Daoy (cell line): ENCODE measurements at regions not wholly inside any gene's neighbourhood (a gene's known extent, or its start where the extent isn't known, plus 50 kb on each side); places are given as distances from the start of the nearest gene placed in this dataset.

Source experiments
- DNase-seq: peaks from one replicate; pipeline ENCODE4 v3.0.0-alpha.2; 2015; ENCODE audit warnings: low read depth

- peak; percentile 74 for DNase-seq
Observed at GRCh38 chr5:34486160-34486848, 169.8 kb upstream of the RAI14 start.

GRCh38 chr5:34486849-34487158, 169.3 kb upstream of the RAI14 start:
- no peak for DNase-seq

DNA sequence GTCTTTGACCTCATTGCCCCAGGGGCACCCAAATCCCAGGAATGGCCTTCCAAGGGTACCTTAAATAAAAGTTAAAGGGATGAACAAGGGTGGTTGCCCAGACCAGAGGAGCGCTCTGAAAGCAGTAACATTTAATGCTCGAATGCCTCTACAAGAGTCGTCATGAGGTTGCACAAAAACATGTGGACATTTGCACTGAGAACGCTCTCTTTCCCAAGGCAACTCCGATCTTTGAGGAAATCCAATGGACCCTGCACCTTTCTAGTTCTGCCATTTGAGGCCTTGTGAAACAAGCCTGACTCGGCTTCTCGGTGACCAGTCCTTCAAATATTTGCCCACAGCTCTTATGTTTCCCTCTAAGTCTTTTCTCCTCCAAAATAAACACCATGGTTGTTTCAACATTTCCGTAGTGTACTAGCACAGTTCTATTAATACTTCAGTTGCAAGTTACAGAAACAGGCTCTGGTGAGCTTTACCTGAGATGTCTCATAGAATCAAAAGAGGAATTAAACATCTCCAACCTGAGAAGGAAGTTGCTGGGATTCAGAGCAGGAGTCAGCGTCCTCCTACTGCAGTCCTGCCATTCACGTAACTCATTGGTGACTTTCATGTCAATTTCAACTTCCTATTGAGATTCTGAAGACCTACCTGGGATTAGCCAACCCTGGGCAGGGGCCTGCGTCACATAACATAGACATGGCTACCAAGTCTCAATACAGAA, 168.8 kb upstream of the RAI14 start:
- peak; percentile 61 for DNase-seq

DNA sequence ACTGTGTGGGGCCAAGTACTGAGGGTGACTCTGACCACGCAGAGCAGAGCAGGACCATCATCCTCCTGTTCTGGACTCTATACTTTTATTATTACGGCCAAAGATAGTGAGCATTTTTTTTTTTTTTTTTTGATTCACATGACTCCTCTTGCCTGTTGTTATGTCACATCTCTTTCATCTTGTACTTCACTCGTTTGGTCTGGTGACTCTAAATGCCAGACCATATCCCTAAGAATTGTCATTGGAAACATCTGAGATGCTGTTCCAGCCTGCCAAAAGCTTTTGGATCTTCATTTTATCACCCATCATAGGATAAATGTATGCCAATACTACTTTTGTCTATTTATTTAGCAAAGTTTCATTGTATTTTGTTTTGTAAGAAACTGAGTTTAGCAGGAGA, 168.2 kb upstream of the RAI14 start:
- no peak for DNase-seq

- DNase-seq: no peak
Observed at GRCh38 chr5:34488984-34489383, 167.1 kb upstream of the RAI14 start.

DNA sequence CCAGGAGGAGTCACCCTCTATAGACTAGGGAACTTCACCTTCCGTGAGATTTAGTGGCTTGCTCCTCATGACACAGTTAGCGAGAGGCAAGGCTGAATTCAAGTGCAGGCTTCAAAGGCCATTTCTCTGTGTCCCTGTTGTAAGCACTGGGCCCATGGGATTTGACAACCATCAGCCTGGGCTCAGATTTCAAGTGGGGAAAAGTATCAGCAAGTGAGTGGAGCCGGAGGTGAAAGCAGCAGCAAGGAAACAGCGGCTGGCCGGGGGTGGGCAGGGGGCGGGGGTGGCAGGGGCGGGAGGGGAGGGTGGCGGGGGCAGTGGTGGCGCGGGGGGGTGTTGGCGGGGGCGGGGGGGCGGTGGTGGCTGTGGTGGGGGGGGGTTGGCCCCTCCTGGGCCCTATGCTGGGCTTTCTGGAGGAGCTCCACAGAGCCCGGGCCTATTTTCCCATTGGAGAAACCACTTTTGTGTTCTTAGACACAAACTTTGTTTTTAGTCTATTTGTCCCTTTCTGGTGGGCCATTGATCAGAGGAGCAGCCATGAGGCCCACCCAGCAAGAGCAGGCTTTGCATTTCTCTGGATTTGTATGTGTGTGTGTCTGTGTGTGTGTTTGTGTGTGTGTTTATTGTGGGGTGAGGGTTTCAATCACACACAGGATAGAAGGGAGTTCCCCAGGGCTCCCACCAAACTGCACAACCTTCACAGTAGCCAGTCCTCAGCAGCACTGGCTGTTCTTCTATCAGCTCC, 165.4 kb upstream of the RAI14 start:
- peak; percentile 25 for DNase-seq

GRCh38 chr5:34491251-34491620, 164.9 kb upstream of the RAI14 start:
- no peak for DNase-seq

DNA sequence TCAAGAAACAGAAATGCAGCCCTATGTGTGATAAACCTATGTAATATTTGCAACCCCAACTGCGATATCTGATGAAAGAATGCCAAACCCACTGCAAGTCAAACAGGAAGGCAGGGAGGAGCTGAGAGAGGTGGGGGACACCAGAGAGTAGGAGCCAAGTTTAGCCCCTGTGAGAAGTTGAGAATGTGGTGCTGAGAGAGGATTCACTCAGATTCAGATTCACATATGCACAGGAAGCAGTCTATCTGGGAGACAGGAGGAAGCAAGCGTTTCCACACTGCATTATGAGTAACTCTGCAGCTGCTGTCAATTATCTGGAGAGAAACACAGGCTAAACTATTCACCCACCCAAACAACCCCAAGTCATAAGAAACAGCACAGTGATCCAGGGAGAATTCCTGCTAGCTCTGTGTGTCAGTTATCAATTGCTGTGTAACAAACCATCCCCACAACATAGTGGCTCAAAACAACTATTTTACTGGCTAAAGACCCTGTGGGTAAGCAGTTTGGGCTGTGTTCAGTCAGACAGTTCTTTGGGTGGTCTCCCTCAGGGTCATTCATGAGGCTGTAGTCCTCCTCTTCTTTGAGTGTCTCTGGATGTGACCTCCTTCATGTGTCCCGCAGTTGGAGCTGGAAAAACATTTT, 161.9 kb upstream of the RAI14 start:
- DNase-seq: no peak

DNA sequence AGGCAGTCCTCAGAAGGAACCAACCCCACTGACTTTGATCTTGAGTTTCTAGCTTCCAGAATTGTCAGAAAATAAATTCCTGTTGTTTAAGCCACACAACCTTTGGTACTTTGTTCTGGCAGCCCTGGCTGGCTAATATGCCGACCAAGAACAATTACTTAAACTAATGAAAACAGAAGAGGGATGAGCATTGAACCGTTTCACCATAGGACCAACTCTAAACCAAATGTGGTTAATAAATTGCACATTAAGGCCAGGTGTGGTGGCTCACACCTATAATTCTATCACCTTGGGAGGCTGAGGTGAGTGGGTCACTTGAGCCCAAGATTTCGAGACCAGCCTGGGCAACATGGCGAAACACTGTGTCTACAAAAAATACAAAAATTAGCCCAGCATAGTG, 160.9 kb upstream of the RAI14 start:
- DNase-seq: no peak

GRCh38 chr5:34496260-34496691, 159.9 kb upstream of the RAI14 start:
- DNase-seq: no peak

GRCh38 chr5:34496701-34497469, 159.2 kb upstream of the RAI14 start:
- no peak for DNase-seq

DNA sequence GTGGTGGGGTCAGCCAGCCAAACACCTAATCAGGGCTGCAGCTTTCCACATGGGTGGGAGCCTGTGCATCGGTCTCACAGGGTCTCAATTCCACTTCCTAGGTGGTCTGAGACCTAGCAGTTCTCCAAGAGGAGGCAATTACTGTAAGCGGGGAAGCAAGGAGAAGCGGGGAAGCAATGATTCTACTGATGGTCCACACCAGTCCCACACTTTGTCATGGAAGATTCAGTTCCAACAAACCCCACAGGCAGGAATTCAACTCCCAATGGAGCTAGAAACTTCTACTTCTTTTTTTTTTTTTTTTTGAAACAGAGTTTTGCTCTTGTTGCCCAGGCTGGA, 158.7 kb upstream of the RAI14 start:
- no peak for DNase-seq

DNA sequence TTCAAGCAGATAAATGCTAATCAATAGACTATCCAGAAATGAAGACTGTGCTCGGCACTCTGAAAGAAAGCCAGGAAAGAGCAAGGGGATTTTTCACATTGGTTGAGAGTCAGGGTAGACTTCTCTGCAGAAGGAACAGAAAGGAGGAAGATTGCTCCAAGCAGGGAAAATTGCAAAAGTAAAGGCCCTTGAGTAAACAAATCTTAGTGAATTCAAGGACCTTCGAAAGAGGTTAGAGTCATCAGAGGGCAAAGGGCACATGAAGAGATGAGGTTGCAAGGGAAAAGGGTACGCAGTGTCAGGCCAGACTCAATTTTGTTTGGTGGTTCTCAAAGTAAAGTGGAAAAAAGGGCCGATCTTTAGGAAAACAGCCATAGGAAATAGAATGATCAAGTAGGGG, 157.6 kb upstream of the RAI14 start:
- no peak for DNase-seq

DNA sequence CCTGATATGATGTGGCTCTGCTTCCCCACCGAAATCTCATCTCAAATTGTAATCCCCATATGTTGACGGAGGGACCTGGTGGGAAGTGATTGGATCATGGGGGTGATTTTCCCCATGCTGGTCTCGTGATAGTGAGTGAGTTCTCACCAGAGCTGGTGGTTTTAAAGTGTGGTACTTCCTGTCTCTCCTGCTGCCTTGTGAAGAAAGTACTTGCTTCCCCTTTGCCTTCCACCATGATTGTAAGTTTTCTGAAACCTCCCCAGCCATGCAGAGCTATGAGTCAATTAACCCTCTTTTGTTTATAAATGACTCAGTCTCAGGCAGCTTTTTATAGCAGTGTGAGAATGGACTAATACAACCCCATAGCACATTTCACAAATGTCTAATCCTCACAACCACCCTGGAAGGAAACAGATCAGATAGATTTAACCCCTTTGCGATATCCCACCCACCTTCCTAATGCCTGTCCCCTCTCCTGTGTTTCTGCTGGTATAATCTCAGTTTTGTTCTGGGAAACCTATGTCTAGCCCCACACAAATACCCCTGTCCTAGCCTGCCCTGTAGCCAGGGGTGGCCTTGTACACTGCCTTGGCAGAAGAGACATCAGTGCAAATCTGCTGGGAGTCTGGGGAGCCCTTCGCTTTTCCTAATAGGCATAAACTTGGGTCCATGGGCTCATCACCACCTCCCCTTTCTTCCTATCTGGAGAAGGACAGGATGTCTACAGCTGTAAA, 157.0 kb upstream of the RAI14 start:
- peak; percentile 76 for DNase-seq

DNA sequence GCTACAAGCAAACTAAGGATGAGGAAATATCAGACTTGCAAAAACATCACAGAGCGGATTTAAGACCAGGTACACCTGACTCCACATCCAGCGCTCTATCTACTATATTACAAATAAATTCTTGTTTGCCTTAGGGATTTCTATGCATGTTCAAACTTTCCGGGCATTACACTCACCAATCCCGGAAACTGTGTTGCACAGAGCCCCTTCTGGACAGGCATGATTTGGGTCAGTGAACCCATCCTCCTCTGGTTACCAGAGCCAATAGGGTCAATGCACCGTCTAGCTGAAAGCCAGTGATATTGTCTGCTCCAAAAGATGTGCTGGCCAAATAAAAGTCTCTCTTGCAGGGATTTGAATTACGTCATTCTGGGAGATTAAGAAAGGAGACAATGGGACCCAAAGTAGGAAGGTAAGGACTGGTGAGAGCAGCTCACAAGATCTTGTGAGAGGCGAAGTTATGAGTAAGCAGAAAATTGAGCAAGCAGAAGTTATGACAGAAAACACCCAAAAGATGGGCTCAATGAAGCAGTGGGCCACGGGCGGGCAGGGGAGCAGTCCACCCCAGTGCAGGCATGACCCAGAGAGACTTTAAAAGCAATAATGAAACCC, 155.8 kb upstream of the RAI14 start:
- DNase-seq: no peak

GRCh38 chr5:34501016-34501415, 155.1 kb upstream of the RAI14 start:
- DNase-seq: no peak

- DNase-seq: no peak
Observed at GRCh38 chr5:34501840-34502239, 154.3 kb upstream of the RAI14 start.

- DNase-seq: no peak
Observed at GRCh38 chr5:34502581-34502980, 153.5 kb upstream of the RAI14 start.

- DNase-seq: no peak
Observed at GRCh38 chr5:34503379-34504253, 152.5 kb upstream of the RAI14 start.

DNA sequence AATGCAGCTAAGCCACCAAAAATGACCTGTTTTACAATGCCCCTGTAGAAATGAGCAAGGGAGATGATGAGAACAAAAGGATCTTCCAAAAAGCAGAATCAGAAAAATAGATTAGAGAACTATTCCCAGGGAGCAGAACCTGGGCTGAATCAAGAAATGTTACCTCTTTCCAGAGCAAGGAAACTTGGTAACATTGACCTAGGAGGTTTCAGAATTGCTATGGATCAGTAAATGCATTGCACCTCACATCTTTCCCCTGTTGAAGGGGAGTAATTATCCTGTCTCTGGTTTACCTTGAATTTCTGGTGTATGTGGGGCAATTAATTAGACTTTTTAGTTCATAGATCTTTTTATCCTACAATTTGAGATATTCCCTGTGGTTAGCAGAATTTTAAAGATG, 151.2 kb upstream of the RAI14 start:
- no peak for DNase-seq
